GM21737 (cell line): ENCODE measurements at regions not wholly inside any gene's neighbourhood (a gene's known extent, or its start where the extent isn't known, plus 50 kb on each side); places are given as distances from the start of the nearest gene placed in this dataset.

ENCODE experiments used
- ATAC-seq: cut with Tn5 transposase; IDR thresholded peaks from one replicate; pipeline ENCODE4 v1.9.1; 2021; ENCODE audit warnings: mild to moderate bottlenecking, moderate library complexity; ENCODE audit not compliant: unreplicated experiment

DNA sequence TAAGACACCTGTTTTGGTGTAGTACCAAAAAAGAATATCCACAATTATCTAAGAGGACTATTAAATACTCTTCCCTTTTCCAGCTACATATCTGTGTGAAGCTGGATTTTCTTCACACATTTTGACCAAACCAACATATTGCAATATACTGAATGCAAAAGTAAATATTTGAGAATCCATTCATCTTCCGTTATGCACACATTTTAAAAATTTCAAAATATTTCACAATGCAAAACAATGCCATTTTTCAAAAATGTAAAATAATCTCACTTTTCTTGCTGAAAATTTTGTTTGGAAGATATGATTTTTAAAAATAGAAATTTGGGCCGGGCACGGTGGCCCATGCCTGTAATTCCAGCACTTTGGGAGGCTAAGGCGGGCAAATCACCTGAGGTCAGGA, 133.9 kb upstream of the FUT8 start:
- ATAC-seq, result no peak

- no peak for ATAC-seq
These were observed 133.0 kb upstream of the FUT8 start for GRCh38 chr14:65279510-65279909.

- no peak for ATAC-seq
These were observed 132.6 kb upstream of the FUT8 start for GRCh38 chr14:65279958-65280357.

GRCh38 chr14:65280653-65281052, 131.9 kb upstream of the FUT8 start:
- no peak for ATAC-seq

DNA sequence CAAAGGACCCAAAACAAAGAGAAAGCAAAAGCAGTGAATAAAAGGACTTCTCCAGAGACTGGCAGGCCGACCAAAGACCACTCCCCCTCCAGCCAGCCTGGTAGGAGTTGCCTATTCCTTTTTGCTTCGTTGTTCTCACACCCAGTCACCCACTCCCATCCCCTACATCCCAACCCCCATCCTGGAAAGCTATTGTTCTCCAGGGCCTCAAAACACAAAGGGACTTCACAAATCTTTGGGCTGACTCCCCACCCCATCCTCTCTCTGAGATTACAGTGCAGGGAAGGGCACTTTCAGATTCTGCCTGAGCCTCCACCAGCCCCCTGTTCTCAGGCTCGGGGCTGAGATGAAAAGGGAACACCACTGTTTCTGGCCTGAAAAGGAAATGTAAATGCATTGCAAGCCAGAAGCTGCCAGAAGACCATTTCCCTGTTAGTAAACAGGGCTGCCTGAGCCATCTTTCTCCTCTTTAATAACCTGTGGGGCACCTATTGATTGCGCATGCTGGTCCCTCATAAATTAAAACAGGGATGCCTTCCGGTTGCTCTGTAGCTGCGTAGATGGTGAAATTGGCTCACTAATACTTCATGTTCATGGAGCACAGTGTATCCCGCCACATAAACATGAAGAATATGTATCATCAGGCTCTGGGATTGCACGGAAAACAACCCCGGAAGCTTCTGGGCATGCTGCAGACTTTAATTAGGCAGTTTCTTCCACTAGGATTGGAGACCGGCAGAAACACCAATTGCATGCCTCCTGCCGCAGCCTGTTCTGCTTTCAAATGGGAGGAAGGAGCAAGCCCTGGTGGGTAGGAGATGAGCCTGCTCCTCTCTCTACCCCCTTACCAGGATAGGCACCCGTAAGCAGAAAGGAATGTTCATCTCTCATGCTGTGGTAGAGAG, 130.3 kb upstream of the FUT8 start:
- no peak for ATAC-seq

DNA sequence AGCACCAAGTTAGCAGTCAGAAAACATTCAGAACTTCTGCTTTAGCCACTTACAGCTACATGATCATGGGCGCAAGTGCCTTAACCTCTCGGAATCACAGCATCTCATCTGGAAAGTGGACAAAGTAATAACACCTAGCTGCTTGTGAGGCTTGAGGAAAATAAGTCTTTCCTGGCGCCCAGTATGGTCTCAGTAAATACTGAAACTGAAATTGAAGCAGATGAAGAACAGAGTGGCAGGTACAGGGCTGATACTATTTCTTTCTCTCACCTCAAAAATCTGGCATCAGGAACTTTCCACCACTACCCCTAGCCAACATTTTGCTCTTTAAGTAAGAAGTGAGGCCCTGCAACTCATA, 129.7 kb upstream of the FUT8 start:
- no peak for ATAC-seq

DNA sequence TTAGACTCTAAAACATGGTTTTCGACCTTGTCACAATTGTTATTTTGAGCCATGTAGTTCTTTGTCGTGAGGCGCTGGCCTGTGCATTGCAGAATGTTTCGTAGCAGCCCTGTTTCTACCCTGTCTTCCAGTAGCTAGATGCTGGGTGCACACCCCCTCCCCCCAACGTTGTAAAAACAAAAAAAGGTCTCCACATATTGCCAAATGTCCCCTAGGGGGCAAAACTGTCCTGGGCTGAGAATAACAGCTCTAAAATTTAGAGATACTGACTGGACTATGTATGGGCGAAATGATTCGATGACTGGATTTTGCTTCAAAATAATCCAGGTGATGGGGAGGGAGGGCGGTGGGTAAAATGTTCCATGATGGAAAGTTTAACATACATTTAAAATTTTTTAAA, 126.1 kb upstream of the FUT8 start:
- ATAC-seq, result no peak

GRCh38 chr14:65287264-65288131, 125.0 kb upstream of the FUT8 start:
- peak; percentile 44 for ATAC-seq

- no peak for ATAC-seq
These were observed 121.7 kb upstream of the FUT8 start for GRCh38 chr14:65290830-65291229.

DNA sequence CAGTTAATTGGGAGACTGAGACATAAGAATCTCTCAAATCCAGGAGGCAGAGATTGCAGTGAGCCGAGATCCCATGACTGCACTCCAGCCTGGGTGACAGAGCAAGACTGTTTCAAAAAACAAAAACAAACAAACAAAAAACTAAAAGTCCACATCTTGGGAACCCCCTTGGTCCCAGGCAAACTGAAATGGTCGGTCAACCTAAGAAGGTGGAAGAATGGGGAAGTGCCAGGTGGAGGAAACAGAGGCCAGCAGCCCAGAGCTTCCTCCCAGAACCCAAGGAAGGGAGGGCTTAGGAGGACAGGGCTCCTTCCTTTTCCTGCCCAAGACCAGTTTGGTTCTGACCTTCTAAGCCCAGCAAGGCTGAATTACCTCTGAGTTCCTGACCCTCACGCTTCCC, 121.0 kb upstream of the FUT8 start:
- ATAC-seq, result no peak

DNA sequence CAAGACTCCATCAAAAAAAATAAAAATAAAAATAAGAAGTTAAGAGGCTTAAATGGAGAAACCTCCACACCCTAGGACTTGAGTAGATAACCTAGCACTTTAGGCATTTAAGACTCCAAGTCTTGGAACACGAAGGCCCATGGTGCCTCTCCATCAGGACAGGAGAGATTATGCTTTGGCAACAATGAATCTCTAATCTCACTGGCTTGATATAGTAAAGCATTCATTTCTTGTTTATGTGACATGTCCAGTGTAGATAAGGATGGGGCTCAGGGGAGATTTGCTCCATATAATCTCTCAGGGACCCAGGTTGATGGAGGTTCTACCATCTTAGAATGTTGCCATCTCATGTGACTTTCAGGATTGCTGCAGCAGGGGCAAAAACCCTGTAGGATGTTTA, 117.7 kb upstream of the FUT8 start:
- ATAC-seq, result no peak

GRCh38 chr14:65296402-65296801, 116.1 kb upstream of the FUT8 start:
- ATAC-seq, result no peak

DNA sequence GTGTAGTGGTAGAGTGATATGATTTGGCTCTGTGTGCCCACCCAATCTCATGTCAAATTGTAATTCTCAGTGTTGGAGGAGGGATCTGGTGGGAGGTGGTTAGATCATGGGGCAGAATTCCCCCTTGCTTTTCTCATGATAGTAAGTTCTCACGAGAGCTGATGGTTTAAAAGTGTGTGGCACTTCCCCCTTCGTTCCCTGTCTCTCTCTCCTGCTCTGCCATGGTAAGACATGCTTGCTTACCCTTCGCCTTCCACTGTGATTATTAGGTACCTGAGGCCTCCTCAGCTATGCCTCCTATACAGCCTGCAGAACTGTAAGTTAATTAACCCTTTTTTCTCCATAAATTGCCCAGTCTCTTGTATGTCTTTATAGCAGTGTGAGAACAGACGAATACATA, 115.7 kb upstream of the FUT8 start:
- ATAC-seq, result no peak

DNA sequence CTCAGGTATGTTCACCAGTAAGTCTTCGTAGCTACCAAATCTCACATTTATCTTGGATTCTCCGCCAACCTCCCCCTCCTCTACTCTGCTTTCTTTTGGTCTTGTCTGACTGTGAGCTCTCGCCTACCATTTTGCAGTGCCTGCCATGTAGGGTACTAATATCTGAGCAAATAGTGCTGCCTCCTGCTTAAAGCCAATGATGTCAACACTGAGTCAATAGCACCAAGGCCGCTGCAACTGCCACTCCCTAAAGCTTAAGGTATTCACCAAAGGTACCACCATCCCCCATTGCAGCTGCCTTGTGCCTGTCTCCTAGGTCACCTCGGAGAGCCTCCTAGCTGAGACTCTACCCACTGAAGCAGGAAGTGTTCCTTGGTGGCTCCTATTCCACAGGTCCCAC, 114.8 kb upstream of the FUT8 start:
- no peak for ATAC-seq

GRCh38 chr14:65299826-65300225, 112.7 kb upstream of the FUT8 start:
- ATAC-seq, result no peak

DNA sequence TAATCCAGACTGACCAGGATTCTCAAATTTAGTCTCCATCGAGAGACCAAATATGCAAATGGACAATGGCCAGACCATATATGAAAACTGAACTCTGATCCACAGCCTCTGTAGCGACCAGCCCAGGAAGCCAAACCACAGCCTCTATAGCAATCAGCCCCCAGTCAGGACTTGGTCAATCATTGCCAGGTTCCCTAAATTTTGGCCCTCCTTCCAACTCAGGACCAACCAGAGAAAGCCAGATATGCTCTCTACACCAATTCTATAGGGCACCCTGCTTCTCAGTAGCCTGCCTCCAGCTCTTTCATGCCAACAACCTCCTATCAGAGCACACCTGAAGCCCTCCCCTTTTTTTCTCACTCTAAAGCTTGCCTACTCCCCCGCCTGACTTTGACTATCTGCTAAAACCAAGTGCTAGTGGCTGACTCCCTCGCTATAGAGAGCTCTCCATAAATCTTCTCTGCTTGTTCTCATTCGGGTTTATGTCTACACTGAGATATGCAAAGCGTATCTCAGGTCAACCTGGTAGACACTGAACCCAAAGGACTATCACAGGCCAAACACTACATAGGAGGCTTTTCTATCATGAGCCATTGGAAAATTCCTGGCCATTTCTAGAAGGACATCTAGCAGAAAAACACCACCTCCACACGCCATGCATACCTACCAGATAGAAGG, 110.5 kb upstream of the FUT8 start:
- peak; percentile 53 for ATAC-seq

GRCh38 chr14:65302571-65303189, 109.8 kb upstream of the FUT8 start:
- ATAC-seq, result peak; percentile 51

- ATAC-seq, result no peak
These were observed 109.2 kb upstream of the FUT8 start for GRCh38 chr14:65303190-65303898.

GRCh38 chr14:65303899-65304222, 108.7 kb upstream of the FUT8 start:
- ATAC-seq, result no peak

GRCh38 chr14:65304239-65304638, 108.3 kb upstream of the FUT8 start:
- ATAC-seq, result no peak

DNA sequence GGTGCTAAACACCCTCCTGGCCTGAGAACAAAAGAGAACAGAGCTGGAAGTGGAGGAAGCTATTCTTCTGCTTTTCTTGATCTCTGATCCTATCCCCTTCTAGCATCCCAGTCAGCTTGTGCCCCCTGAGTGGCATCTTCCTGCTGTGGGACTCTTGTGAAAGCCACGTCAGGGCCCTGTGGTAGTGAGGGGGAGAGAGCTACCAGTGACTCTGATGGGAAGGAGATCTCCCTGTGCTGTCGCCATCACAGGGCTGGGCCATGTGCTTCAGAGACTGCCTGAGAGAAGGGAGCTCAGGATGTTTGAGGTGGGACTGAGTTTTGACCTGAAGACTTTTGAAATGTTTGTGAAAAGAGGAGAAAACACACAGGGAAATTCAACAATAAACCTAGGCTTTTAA, 107.6 kb upstream of the FUT8 start:
- ATAC-seq, result no peak
